ENCODE measurements at regions not wholly inside any gene's neighbourhood (a gene's known extent, or its start where the extent isn't known, plus 50 kb on each side); places are given as distances from the start of the nearest gene placed in this dataset.

GRCh38 chr4:12879496-12879895 lies 604.6 kb downstream of the RAB28 start:
- ATAC-seq (ENCODE audit: low FRiP score) (no peak), DNase-seq (ENCODE audit: low spot score) (no peak)
- no peak for TF ChIP-seq CTCF (IDR thresholded peaks at IDR 0.05)

GRCh38 chr4:12875640-12876243 lies 608.4 kb downstream of the RAB28 start:
- no peak for TF ChIP-seq CTCF (IDR thresholded peaks at IDR 0.05)
- no peak for ATAC-seq (ENCODE audit: low FRiP score)
- no peak for DNase-seq (ENCODE audit: low spot score)

GRCh38 chr4:12873351-12873750 lies 610.8 kb downstream of the RAB28 start:
- DNase-seq (ENCODE audit: low spot score) (no peak), ATAC-seq (ENCODE audit: low FRiP score) (no peak)
- TF ChIP-seq CTCF (IDR thresholded peaks at IDR 0.05), result no peak

- DNase-seq (ENCODE audit: low spot score), result no peak
- TF ChIP-seq CTCF (IDR thresholded peaks at IDR 0.05), result no peak
- ATAC-seq (ENCODE audit: low FRiP score), result no peak
These were observed 622.7 kb downstream of the RAB28 start for GRCh38 chr4:12861422-12861821.

- ATAC-seq (ENCODE audit: low FRiP score), result no peak
- DNase-seq (ENCODE audit: low spot score), result no peak
- TF ChIP-seq CTCF (IDR thresholded peaks at IDR 0.05), result no peak
These were observed 631.5 kb downstream of the RAB28 start for GRCh38 chr4:12852338-12853307.

GRCh38 chr4:12846368-12846767 lies 637.8 kb downstream of the RAB28 start:
- DNase-seq (ENCODE audit: low spot score) (no peak), ATAC-seq (ENCODE audit: low FRiP score) (no peak)
- no peak for TF ChIP-seq CTCF (IDR thresholded peaks at IDR 0.05)
